ENCODE measurements at regions not wholly inside any gene's neighbourhood (a gene's known extent, or its start where the extent isn't known, plus 50 kb on each side); places are given as distances from the start of the nearest gene placed in this dataset.

DNA sequence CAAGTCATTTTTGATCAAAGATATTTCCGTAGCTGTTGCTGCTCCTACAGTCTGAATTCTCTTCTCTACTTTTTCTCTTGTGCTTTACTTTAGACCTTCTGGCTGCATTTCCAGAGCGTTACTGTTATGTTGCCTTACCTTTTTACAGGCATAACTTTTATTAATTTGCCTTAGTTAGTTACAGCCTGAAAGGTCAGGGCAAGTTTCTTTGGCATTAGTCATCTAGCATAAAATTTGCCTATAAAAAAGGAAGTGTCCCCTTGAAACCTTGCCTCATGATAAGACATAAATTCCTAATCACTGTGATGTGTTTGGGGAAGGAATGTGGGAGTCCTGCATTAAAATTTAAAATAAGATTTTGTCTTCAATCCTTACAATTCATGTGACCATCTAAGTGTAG lies 618.5 kb downstream of the NR2F2 start:
- TF ChIP-seq POLR2A (IDR thresholded peaks at IDR 0.05) = no peak
- TF ChIP-seq, protein P1, sequence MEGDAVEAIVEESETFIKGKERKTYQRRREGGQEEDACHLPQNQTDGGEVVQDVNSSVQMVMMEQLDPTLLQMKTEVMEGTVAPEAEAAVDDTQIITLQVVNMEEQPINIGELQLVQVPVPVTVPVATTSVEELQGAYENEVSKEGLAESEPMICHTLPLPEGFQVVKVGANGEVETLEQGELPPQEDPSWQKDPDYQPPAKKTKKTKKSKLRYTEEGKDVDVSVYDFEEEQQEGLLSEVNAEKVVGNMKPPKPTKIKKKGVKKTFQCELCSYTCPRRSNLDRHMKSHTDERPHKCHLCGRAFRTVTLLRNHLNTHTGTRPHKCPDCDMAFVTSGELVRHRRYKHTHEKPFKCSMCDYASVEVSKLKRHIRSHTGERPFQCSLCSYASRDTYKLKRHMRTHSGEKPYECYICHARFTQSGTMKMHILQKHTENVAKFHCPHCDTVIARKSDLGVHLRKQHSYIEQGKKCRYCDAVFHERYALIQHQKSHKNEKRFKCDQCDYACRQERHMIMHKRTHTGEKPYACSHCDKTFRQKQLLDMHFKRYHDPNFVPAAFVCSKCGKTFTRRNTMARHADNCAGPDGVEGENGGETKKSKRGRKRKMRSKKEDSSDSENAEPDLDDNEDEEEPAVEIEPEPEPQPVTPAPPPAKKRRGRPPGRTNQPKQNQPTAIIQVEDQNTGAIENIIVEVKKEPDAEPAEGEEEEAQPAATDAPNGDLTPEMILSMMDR (IDR thresholded peaks at IDR 0.05) = no peak
- TF ChIP-seq POLR2AphosphoS5 (IDR thresholded peaks at IDR 0.05) = no peak

Measured in breast epithelium (tissue), 3 donors.